GM12891 (cell line): ENCODE measurements at regions not wholly inside any gene's neighbourhood (a gene's known extent, or its start where the extent isn't known, plus 50 kb on each side); places are given as distances from the start of the nearest gene placed in this dataset.

Experiments
- DNase-seq: peaks from one replicate; pipeline ENCODE4 v3.0.0; 2011; ENCODE audit warnings: low spot score; ENCODE audit not compliant: insufficient read length
- FAIRE-seq: peaks from 2 replicates; lab custom pipeline; 2011; peaks lifted over from hg19 to GRCh38; lab: Jason Lieb, UNC
- PAX5 ChIP-seq: IDR thresholded peaks from 2 replicates; pipeline ENCODE4 v1.6.1; 2011; ENCODE audit warnings: low read length, moderate library complexity, mild to moderate bottlenecking; ENCODE audit not compliant: insufficient read depth, severe bottlenecking
- POLR2A ChIP-seq: IDR thresholded peaks from 2 replicates; pipeline ENCODE4 v1.6.1; 2011; ENCODE audit warnings: low read depth, low read length, control low read depth
- POLR2AphosphoS5 ChIP-seq: IDR thresholded peaks from 2 replicates; pipeline ENCODE4 v1.6.1; 2011; ENCODE audit warnings: low read depth, low read length, control low read depth
- POU2F2 ChIP-seq: IDR thresholded peaks from 2 replicates; pipeline ENCODE4 v1.6.1; 2011; ENCODE audit warnings: low read depth, mild to moderate bottlenecking, control low read depth, low read length, moderate library complexity
- SPI1 ChIP-seq: IDR thresholded peaks from 2 replicates; pipeline ENCODE4 v1.6.1; 2011; ENCODE audit warnings: low read depth, low read length, control low read depth
- TAF1 ChIP-seq: IDR thresholded peaks from 2 replicates; pipeline ENCODE4 v1.6.1; 2011; ENCODE audit warnings: low read depth, low read length, control low read depth

DNA sequence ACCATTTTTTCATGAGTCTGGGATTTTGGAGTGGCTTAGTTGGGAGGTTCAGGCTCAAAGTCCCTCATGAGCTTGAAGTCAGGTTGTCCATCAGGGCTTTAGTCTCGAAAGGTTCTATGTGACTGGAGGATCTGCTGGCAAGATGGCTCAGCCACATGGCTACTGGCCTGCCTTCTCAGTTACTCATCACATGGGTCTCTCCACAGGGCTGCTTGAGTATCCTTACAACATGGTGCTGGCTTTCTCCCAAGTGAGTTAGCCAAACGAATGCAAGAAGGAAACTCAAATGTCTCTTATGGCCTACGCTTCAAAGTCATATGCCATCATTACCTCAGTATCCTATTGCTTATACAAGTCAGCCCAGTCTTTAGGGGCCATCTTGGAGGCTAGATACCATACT is 106.3 kb upstream of the VCX3B start:
- FAIRE-seq (no peak), DNase-seq (no peak)
- TF ChIP-seq POU2F2 (no peak), SPI1 (no peak), POLR2A (no peak), TAF1 (no peak), PAX5 (no peak), POLR2AphosphoS5 (no peak)

DNA sequence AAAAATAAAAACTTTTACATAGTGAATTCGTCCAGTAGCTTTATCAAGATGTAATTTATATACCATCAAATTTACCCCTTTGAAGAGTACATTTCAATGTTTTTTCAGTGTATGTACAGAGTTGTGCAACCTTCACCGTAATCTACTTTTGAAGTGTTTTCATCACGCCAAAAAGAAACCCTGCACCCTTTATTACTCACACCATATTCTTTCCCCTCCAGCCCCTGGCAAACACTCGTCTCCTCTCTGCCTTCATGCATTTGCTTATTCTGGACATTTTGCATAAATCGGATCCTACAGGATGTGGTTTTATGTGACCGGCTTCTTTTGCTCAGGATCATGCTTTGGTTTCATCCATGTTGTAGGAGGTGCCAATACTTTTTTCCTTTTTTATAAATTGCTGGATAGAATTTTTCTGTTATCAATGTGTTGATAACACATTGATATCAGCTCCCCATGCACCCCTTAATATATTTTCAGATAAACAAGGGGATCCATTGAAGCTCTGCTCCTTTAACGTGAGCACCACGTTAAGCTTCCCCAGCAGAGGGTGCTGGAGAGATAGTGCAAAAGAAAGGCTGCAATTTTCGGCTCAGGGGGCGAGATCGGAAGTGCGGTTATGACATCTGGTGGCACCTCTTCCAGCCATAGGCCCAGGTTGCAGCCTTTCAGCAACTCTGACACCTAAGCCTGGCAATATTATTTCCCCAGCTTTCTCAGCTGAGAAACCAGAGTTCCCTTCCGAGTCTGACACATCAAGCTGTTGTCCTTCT is 100.1 kb upstream of the VCX3B start:
- no peak for TF ChIP-seq POLR2A
- TF ChIP-seq POLR2AphosphoS5: no peak
- TF ChIP-seq PAX5: no peak
- TF ChIP-seq POU2F2: no peak
- TF ChIP-seq TAF1: no peak
- TF ChIP-seq SPI1: no peak
- FAIRE-seq: no peak
- peak; percentile 1 for DNase-seq

DNA sequence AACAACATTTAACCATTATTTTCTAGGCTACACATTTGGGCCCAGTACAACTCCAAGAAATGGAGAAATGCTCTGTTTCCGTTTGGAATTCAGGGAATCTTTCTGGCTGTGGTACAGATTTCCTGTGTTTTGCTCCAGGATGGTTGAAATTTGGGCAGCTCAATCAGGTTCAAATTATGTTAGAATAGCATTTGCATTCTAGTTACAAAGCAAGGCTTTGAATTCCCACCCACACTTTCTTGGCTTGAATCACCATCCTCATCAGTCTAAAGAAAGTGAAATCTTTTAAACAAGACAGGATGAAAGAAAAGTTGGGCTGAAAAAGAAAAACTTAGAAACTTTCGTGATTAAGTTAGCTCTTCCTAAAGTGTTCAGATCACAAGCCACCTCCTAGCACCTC is 98.1 kb upstream of the VCX3B start:
- TF ChIP-seq SPI1 (no peak), TAF1 (no peak), POU2F2 (no peak), POLR2A (no peak), PAX5 (no peak), POLR2AphosphoS5 (no peak)
- FAIRE-seq (no peak), DNase-seq (no peak)

DNA sequence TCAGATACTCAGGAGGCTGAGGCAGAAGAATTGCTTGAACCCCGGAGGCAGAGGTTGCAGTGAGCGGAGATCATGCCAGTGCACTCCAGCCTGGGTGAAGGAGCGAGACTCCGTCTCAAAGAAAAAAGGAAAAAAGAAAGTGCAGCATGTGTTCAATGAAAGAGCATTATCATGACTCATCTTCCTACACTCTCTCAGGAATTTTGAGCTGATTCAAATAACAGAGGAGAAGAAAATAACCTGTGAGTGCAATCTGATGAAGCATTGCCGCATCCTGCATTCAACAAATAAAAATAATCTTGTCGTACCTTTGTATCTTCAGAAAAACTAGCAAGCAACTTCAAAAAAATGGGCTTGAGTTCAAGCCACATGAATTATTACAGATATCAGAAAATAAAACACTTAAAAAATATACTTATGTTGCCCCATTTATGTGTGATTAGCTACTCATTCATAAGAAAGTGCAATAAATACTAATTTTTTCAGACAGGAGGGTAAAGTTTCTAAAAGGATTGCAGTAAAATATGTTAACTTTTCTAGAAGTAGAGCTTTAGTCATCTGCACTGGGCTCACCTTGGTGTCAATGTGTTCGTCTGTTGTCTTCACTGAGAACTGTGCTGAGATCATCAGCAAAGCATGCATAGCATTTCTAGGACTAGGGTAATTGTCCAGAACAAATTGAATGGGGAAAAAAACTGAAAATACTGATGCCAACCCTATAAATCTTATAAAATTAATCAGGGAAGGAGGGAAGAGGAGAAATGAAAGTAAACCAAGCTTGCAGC is 90.4 kb upstream of the VCX3B start:
- DNase-seq (no peak), FAIRE-seq (no peak)
- TF ChIP-seq SPI1 (no peak), TAF1 (no peak), POLR2A (no peak), POU2F2 (no peak), PAX5 (no peak), POLR2AphosphoS5 (no peak)

DNA sequence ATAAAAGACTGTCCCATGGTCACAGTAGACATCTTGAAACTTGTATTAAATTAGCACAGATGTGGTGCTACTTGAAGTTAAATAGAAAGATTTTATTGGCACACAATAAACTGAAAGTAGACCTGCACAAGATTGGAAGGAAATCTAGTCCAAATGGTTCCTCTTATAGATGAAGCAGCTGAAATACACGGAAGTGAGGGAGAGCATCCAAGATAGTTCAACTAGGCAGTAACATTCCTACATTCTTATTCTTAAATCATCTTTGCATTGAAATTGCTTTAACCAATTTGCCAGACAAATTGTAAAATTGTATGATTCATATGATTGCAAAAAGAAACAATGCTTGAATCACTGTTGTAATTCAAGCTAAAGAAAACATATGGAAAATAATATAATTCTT is 87.6 kb upstream of the VCX3B start:
- no peak for TF ChIP-seq POLR2AphosphoS5
- TF ChIP-seq POU2F2: no peak
- no peak for TF ChIP-seq POLR2A
- no peak for TF ChIP-seq SPI1
- no peak for TF ChIP-seq TAF1
- TF ChIP-seq PAX5: no peak
- DNase-seq (no peak), FAIRE-seq (no peak)

DNA sequence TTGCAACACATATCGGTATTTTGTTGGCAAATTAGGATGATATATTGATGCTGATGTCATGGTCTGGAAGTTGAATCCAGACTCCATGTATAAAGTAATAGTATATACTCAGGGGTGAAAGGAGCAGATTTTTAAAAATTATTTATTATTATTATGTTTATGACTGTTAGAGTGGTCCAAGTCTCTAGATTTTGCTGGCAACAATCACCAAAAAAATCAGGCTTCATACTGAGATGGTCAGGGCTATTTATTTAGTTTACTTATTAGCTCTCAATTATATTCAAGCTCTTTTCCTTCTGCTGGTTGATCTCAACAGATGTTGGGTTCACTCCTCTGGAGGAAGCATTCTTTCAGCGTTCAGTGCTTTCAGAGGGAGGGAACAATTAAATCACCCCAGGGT is 73.9 kb upstream of the VCX3B start:
- TF ChIP-seq POLR2AphosphoS5 (no peak), PAX5 (no peak), SPI1 (no peak), POU2F2 (no peak), TAF1 (no peak), POLR2A (no peak)
- no peak for FAIRE-seq

DNA sequence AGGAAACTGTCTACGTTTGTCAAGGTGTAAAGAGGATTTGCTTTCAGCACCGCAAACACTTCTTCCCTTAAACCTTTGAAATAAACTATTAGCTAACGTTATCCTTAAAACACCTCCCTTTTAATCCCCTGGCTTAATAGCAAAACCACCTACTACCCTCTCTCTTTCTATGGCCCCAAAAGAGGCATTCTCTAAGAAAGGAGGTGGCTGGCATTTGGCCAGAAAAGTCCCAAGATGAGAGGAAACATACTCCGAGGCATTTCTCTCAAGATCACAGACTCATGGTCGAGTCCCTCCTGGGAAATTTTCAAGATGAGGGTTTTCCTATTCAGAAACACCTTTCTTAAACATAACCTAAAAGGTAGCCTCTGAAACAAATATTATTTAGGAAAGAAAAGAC is 60.6 kb upstream of the VCX3B start:
- TF ChIP-seq POLR2A: no peak
- no peak for TF ChIP-seq POU2F2
- no peak for TF ChIP-seq TAF1
- TF ChIP-seq POLR2AphosphoS5: no peak
- no peak for TF ChIP-seq SPI1
- no peak for TF ChIP-seq PAX5
- no peak for FAIRE-seq
- DNase-seq: no peak

More for the DNA sequence above, 73.9 kb upstream of the VCX3B start:
- no peak for DNase-seq

DNA sequence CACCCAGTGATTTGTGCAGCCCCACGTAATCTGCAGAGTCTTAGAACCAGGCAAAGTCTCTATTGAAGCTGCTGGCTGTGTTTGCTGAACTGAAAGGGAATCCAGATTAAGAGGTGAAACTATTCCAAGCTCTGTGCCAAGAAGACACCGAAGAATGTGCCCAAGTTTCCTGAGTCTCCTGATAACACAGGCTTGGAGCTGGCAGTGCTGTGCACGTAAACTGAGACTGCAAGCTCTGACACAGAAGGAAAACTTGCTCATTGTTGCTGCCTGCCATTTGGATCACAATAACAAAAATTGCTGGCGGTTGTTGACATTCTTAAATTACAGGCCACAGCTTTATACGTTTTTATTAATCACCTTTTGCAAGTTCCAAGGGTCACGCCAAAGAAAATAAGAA is 60.2 kb upstream of the VCX3B start:
- TF ChIP-seq SPI1 (no peak), POLR2AphosphoS5 (no peak), TAF1 (no peak)
- FAIRE-seq: no peak
- DNase-seq: no peak

DNA sequence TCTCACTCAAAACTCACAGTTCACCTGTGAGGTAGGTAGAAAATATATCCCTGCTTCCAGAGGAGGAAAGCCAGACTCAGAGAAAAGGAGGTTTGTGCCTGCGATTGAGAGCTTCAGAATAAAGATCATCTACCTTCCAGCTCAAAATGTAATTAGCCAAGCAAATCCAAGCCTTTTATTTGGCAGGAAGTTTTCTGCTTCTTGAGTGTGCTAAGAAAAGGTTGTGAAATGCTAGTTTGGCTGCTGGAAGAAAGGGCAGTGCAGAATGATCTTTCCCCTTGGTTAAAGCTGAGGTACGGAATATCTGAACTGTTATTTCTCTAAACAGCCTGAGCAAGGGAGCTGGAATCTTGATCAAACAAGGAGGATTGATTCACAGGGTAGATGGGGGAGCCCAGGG is 59.7 kb upstream of the VCX3B start:
- no peak for FAIRE-seq
- DNase-seq: no peak
- TF ChIP-seq PAX5 (no peak), TAF1 (no peak), POLR2AphosphoS5 (no peak), SPI1 (no peak), POU2F2 (no peak)

DNA sequence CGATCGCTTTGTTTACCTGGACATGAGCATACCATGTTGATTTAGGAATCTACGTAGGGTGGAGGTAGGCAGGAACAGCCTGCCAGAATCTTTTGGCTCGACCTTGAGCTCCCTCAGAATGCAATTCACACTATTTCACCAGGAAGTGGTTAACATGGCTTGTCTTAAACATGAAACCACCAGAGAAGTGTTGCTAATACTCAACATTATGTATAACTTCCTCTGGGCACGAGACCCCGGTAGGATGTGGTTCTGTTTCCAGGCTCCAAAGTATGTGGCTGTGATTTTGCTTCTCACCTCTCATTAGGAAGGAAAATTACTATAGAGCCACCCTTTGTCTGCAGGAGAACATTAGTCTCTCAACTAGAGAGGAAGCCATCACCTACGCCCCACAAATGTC is 59.0 kb upstream of the VCX3B start:
- DNase-seq (no peak), FAIRE-seq (no peak)
- no peak for TF ChIP-seq SPI1
- no peak for TF ChIP-seq PAX5
- no peak for TF ChIP-seq POU2F2
- TF ChIP-seq POLR2A: no peak
- no peak for TF ChIP-seq POLR2AphosphoS5
- no peak for TF ChIP-seq TAF1
